ENCODE measurements at regions not wholly inside any gene's neighbourhood (a gene's known extent, or its start where the extent isn't known, plus 50 kb on each side); places are given as distances from the start of the nearest gene placed in this dataset.

GRCh38 chr4:80133240-80133783, 60.3 kb upstream of the ANTXR2 start:
- no peak overlapping the region for H3K4me3 Mint-ChIP-seq
- WGBS, 2 experiments (ENCODE audit: insufficient coverage in 1 of 2, insufficient read length in 1 of 2): 73 to 94% methylated on average over 6 to 8 of the region's 9 CpGs
- H3K27ac Mint-ChIP-seq: no peak overlapping the region
- Histone ChIP-seq H3K27ac (ENCODE audit: low read depth, low read length) (no peak overlapping the region), H3K9me3 (ENCODE audit: control insufficient read depth, low read length) (peaks cover 5% of the 10 kb centered on the region), H3K9ac (ENCODE audit: extremely low read depth, low read length, poor library complexity, severe bottlenecking) (no peak overlapping the region), H3K27me3 (ENCODE audit: control insufficient read depth, insufficient read depth, low read length, poor library complexity, severe bottlenecking) (peaks cover 81% of the 10 kb centered on the region), H3K36me3 (ENCODE audit: control insufficient read depth, insufficient read depth, low read length) (no peaks in the 10 kb centered on the region), H3K4me1 (ENCODE audit: control insufficient read depth, insufficient read depth, low read length) (peaks cover 10% of the 10 kb centered on the region), H3K4me3 (ENCODE audit: low read length) (no peak overlapping the region)
- no peaks in the 10 kb centered on the region for H3K9me3 Mint-ChIP-seq
- peaks cover 82% of the 10 kb centered on the region for H3K27me3 Mint-ChIP-seq (ENCODE audit: insufficient read depth)
- DNase-seq: peak; percentile 42
- H3K4me1 Mint-ChIP-seq: peaks cover 21% of the 10 kb centered on the region
- no peaks in the 10 kb centered on the region for H3K36me3 Mint-ChIP-seq (ENCODE audit: low read depth)
- TF ChIP-seq CTCF (conservative IDR thresholded peaks at IDR 0.05): no peak

- H3K4me1 Mint-ChIP-seq: peaks cover 16% of the 10 kb centered on the region
- H3K9me3 Mint-ChIP-seq: no peaks in the 10 kb centered on the region
- DNase-seq: no peak
- H3K36me3 ChIP-seq (ENCODE audit: control insufficient read depth, insufficient read depth, low read length): no peaks in the 10 kb centered on the region
- H3K9me3 ChIP-seq (ENCODE audit: control insufficient read depth, low read length): no peaks in the 10 kb centered on the region
- no peak overlapping the region for H3K9ac ChIP-seq (ENCODE audit: extremely low read depth, low read length, poor library complexity, severe bottlenecking)
- H3K27me3 ChIP-seq (ENCODE audit: control insufficient read depth, insufficient read depth, low read length, poor library complexity, severe bottlenecking): peaks cover 81% of the 10 kb centered on the region
- H3K4me3 ChIP-seq (ENCODE audit: low read length): no peak overlapping the region
- TF ChIP-seq CTCF (conservative IDR thresholded peaks at IDR 0.05): no peak
- H3K4me3 Mint-ChIP-seq: no peak overlapping the region
- no peak overlapping the region for H3K27ac Mint-ChIP-seq
- no peak overlapping the region for H3K27ac ChIP-seq (ENCODE audit: low read depth, low read length)
- H3K36me3 Mint-ChIP-seq (ENCODE audit: low read depth): no peaks in the 10 kb centered on the region
- H3K4me1 ChIP-seq (ENCODE audit: control insufficient read depth, insufficient read depth, low read length): peaks cover 10% of the 10 kb centered on the region
- H3K27me3 Mint-ChIP-seq (ENCODE audit: insufficient read depth): peaks cover 85% of the 10 kb centered on the region
Observed at GRCh38 chr4:80129785-80130184, 56.8 kb upstream of the ANTXR2 start.

- DNase-seq: no peak
- Mint-ChIP-seq H3K27me3 (ENCODE audit: insufficient read depth) (peaks cover 82% of the 10 kb centered on the region), H3K27ac (no peak overlapping the region), H3K4me1 (peaks cover 13% of the 10 kb centered on the region), H3K36me3 (ENCODE audit: low read depth) (no peaks in the 10 kb centered on the region), H3K4me3 (no peak overlapping the region), H3K9me3 (no peaks in the 10 kb centered on the region)
- Histone ChIP-seq H3K4me3 (ENCODE audit: low read length) (no peak overlapping the region), H3K27me3 (ENCODE audit: control insufficient read depth, insufficient read depth, low read length, poor library complexity, severe bottlenecking) (peaks cover 75% of the 10 kb centered on the region), H3K9ac (ENCODE audit: extremely low read depth, low read length, poor library complexity, severe bottlenecking) (no peak overlapping the region), H3K9me3 (ENCODE audit: control insufficient read depth, low read length) (no peaks in the 10 kb centered on the region), H3K36me3 (ENCODE audit: control insufficient read depth, insufficient read depth, low read length) (no peaks in the 10 kb centered on the region), H3K27ac (ENCODE audit: low read depth, low read length) (no peak overlapping the region), H3K4me1 (ENCODE audit: control insufficient read depth, insufficient read depth, low read length) (peaks cover 9% of the 10 kb centered on the region)
- no peak for TF ChIP-seq CTCF (conservative IDR thresholded peaks at IDR 0.05)
Observed at GRCh38 chr4:80128941-80129340, 55.9 kb upstream of the ANTXR2 start.

Measured in endodermal cell (in vitro differentiated cells).